ENCODE measurements at regions not wholly inside any gene's neighbourhood (a gene's known extent, or its start where the extent isn't known, plus 50 kb on each side); places are given as distances from the start of the nearest gene placed in this dataset.

DNA sequence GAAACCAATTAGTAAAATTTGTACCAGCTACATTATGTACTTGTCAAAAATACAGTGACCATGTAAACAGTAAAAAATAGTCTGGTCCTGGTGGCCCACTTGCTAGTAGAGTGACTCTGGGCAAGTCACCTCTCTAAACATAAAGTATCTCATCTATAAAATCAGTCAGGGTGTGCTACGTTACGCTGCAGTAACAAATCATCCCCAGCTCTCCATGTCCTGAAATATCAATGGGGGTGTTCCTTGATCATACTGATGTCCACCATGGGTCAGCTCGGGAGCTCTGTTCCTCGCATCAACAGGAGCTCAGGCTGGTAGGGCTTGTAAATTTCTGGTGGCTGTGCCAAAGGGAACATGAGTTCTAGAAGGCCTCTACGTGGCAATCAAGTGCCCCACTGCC lies 268.6 kb downstream of the RAB28 start:
- ATAC-seq (no peak), DNase-seq (no peak)
- H3K27ac ChIP-seq, result no peak overlapping the region
- H3K27me3 ChIP-seq, result no peaks in the 10 kb centered on the region
- H3K9me3 ChIP-seq, result no peaks in the 10 kb centered on the region
- intact Hi-C loops (cut with DNase I), result no loop called here
- TF ChIP-seq, protein P1, sequence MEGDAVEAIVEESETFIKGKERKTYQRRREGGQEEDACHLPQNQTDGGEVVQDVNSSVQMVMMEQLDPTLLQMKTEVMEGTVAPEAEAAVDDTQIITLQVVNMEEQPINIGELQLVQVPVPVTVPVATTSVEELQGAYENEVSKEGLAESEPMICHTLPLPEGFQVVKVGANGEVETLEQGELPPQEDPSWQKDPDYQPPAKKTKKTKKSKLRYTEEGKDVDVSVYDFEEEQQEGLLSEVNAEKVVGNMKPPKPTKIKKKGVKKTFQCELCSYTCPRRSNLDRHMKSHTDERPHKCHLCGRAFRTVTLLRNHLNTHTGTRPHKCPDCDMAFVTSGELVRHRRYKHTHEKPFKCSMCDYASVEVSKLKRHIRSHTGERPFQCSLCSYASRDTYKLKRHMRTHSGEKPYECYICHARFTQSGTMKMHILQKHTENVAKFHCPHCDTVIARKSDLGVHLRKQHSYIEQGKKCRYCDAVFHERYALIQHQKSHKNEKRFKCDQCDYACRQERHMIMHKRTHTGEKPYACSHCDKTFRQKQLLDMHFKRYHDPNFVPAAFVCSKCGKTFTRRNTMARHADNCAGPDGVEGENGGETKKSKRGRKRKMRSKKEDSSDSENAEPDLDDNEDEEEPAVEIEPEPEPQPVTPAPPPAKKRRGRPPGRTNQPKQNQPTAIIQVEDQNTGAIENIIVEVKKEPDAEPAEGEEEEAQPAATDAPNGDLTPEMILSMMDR (IDR thresholded peaks at IDR 0.05), result no peak
- TF ChIP-seq POLR2A (IDR thresholded peaks at IDR 0.05), result no peak
- no peak overlapping the region for H3K4me3 ChIP-seq
- no peaks in the 10 kb centered on the region for H3K36me3 ChIP-seq
- no peaks in the 10 kb centered on the region for H3K4me1 ChIP-seq
- WGBS (ENCODE audit: insufficient coverage, low coverage, low lambda C conversion rate, missing lambda C conversion rate), result 72% methylated on average over 4 of the region's 5 CpGs

GRCh38 chr4:13212936-13213335 lies 271.2 kb downstream of the RAB28 start:
- Histone ChIP-seq H3K27ac (no peak overlapping the region), H3K4me1 (no peaks in the 10 kb centered on the region), H3K4me3 (no peak overlapping the region), H3K9me3 (no peaks in the 10 kb centered on the region), H3K27me3 (no peaks in the 10 kb centered on the region), H3K36me3 (no peaks in the 10 kb centered on the region)
- no peak for TF ChIP-seq POLR2A (IDR thresholded peaks at IDR 0.05)
- TF ChIP-seq, protein P1 (IDR thresholded peaks at IDR 0.05), result no peak
- 92% methylated on average over 1 of the region's 1 CpG for WGBS (ENCODE audit: insufficient coverage, low coverage, low lambda C conversion rate, missing lambda C conversion rate)
- ATAC-seq, result no peak
- DNase-seq, result no peak
- intact Hi-C loops (cut with DNase I), result no loop called here

DNA sequence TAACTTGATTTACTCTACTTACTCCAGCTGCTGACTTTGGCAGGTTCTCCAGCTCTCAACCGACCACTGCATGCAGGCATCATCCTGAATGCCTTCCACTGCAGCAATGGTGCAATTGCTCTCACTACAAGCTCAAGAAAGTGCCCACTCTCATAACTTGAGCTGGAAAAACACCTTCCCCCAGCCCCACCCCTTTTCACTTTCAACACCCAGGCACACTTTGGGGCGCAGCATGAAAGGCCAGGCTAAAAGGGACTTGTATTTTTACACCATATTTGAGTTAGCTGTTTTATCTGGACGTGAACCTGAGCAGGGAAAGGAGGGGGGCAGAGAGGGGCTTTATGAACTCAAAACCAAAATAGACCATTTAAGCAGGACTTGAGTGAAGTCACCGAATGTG lies 274.5 kb downstream of the RAB28 start:
- Histone ChIP-seq H3K27ac (no peak overlapping the region), H3K27me3 (no peaks in the 10 kb centered on the region), H3K4me3 (no peak overlapping the region), H3K4me1 (no peaks in the 10 kb centered on the region), H3K36me3 (no peaks in the 10 kb centered on the region), H3K9me3 (no peaks in the 10 kb centered on the region)
- WGBS (ENCODE audit: insufficient coverage, low coverage, low lambda C conversion rate, missing lambda C conversion rate), result 78% methylated on average over 3 of the region's 4 CpGs
- no peak for ATAC-seq
- DNase-seq, result no peak
- TF ChIP-seq POLR2A (IDR thresholded peaks at IDR 0.05), result no peak
- TF ChIP-seq, protein P1 (IDR thresholded peaks at IDR 0.05), result no peak
- intact Hi-C loops (cut with DNase I), result no loop called here

DNA sequence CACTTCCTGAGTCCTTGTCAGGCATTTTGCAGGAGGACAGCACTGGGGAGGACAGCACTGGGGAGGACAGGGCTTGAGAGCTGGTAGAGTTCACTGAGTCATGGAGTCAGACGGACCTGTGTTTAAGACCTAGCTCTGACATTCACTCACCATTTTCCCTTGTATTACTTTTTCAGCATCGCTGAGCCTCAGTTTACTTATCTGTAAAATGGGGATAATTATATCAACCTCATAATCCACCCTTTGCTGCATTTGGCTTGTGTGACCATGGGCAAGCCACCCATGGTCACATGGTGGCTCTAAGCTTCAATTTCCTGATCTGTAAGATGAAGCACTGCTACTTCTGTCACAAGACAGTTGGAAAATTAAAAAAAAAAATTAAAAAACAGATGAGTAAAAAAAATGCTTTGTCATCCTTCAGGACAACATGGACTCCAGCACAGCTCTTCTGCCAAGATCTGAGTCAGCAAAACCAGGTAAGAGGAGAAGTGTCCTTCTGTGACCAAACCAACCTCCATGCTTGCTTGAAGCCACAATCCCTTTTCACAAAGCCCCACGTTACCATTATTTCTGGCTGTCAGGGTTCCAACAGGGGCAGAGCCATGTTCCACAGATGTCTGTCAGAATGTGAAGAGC lies 275.5 kb downstream of the RAB28 start:
- no peaks in the 10 kb centered on the region for H3K36me3 ChIP-seq
- WGBS (ENCODE audit: insufficient coverage, low coverage, low lambda C conversion rate, missing lambda C conversion rate), result 80% methylated on average over 2 of the region's 3 CpGs
- intact Hi-C loops (cut with DNase I), result no loop called here
- H3K4me1 ChIP-seq, result no peaks in the 10 kb centered on the region
- no peak for TF ChIP-seq POLR2A (IDR thresholded peaks at IDR 0.05)
- TF ChIP-seq, protein P1 (IDR thresholded peaks at IDR 0.05), result no peak
- H3K27ac ChIP-seq, result no peak overlapping the region
- H3K4me3 ChIP-seq, result no peak overlapping the region
- no peaks in the 10 kb centered on the region for H3K9me3 ChIP-seq
- no peak for DNase-seq
- H3K27me3 ChIP-seq, result no peaks in the 10 kb centered on the region
- ATAC-seq, result no peak

GRCh38 chr4:13207226-13207625 lies 276.9 kb downstream of the RAB28 start:
- WGBS (ENCODE audit: insufficient coverage, low coverage, low lambda C conversion rate, missing lambda C conversion rate), result 45% methylated on average over 1 of the region's 1 CpG
- intact Hi-C loops (cut with DNase I), result no loop called here
- ATAC-seq, result no peak

More at GRCh38 chr4:13207226-13207625, 276.9 kb downstream of the RAB28 start:
- Histone ChIP-seq H3K4me3 (no peak overlapping the region), H3K4me1 (no peaks in the 10 kb centered on the region), H3K27me3 (no peaks in the 10 kb centered on the region), H3K27ac (no peak overlapping the region), H3K36me3 (no peaks in the 10 kb centered on the region), H3K9me3 (no peaks in the 10 kb centered on the region)
- TF ChIP-seq POLR2A (IDR thresholded peaks at IDR 0.05), result no peak
- TF ChIP-seq, protein P1 (IDR thresholded peaks at IDR 0.05), result no peak
- DNase-seq, result no peak

Data from right lobe of liver (tissue), 6 donors.